AG09319 (cell line): ENCODE measurements at regions not wholly inside any gene's neighbourhood (a gene's known extent, or its start where the extent isn't known, plus 50 kb on each side); places are given as distances from the start of the nearest gene placed in this dataset.

Source experiments
- DNase-seq: peaks from one replicate; pipeline ENCODE4 v3.0.0-alpha.2; 2010; ENCODE audit warnings: low read depth; ENCODE audit errors: extremely low read depth
- TF ChIP-seq, protein P1 (sequence below): IDR thresholded peaks from 2 replicates; pipeline ENCODE4 v1.5.1; 2011; ENCODE audit warnings: low read depth, mild to moderate bottlenecking, inconsistent platforms, low read length, moderate library complexity

DNA sequence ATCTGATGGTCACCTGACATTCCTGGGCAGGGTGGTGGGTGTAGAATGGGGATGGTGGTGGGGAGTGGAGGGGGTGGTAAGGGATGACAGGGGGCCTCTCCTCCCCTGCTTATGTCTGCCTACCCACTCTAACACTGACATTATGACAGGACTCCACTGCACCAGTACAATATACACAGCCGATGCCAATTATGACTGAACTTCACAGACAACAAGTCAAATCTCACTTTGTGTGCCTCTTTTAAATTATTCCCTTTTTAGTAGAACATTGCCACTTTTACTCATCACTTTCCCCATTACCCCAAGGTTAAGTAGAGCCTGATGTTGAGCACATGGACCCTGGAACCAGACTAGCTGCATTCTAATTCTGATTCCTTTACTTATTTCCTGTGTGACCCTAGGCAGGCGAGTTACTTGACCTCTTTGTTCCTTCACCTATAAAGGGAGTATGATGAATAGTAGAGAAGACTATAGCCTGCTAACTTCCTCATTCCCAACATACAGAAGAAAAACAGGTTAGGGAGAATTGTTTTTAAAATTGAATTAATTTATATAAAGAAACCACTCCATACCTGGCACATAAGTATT, 464.7 kb downstream of the DMRT2 start:
- TF ChIP-seq, protein P1, sequence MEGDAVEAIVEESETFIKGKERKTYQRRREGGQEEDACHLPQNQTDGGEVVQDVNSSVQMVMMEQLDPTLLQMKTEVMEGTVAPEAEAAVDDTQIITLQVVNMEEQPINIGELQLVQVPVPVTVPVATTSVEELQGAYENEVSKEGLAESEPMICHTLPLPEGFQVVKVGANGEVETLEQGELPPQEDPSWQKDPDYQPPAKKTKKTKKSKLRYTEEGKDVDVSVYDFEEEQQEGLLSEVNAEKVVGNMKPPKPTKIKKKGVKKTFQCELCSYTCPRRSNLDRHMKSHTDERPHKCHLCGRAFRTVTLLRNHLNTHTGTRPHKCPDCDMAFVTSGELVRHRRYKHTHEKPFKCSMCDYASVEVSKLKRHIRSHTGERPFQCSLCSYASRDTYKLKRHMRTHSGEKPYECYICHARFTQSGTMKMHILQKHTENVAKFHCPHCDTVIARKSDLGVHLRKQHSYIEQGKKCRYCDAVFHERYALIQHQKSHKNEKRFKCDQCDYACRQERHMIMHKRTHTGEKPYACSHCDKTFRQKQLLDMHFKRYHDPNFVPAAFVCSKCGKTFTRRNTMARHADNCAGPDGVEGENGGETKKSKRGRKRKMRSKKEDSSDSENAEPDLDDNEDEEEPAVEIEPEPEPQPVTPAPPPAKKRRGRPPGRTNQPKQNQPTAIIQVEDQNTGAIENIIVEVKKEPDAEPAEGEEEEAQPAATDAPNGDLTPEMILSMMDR = no peak
- no peak for DNase-seq

DNA sequence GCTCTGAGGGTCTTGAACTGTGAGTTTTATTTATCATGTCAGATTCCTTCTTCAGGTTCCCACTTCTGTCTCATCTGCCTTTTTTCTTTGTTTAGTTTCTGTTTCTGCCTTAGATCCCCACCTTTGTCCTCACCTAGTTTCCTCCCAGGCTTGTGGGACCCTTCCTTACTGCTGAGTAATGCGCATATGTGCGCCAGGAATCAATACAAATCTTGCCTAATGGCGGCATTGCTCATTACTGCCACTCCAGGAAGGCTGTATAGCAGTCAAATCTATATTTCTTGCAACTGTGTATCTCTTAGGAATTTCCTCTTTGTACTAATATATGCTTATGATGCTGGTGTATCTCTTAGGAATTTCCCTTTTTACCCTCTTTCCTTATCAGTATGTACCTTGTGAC, 465.4 kb downstream of the DMRT2 start:
- DNase-seq = no peak
- TF ChIP-seq, protein P1 = no peak

DNA sequence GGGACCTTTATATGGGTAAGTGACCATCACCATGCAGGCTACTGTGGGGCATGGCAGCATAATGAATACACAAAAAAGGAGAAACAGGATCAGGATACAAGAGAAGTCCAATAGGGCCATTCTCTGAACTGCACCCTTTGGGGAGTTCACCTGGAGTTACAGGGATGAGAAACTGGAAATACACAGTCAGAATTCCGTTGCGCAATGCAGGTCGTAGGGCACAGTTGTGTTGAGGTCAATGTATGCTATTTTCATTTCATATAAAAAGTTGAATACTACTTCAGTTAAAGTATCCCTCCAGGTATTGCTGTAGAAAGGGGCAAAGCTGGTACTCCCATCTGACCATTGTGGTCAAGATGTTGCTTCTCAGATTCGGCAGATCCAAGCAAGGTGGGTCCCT, 471.4 kb downstream of the DMRT2 start:
- DNase-seq = no peak
- TF ChIP-seq, protein P1 = no peak

DNA sequence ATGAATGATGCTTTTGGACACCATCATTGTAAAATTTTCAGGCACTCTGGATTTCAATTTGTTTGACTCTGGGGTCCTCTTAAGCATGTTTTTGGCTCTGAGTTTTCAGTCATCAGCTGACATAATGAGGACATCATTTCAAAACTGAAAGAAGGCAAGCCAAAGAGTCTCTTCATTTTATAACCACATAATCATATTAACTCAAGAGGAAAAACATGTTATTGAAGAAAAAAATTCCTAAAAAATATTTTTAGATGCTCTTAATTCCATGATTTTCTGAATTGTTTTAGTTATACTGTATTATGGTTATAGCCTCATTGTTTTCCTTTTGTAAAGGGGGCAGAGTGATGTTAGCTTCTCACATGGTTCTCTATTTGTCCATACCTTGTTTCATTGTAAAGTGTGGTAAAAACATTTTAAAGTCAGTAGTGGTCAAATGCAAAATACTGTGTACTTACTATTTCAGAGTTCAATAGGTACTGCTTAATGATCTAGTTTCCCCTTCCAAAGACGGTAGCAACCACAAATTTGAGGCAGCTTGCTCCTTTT, 472.1 kb downstream of the DMRT2 start:
- TF ChIP-seq, protein P1 = no peak
- DNase-seq = no peak

DNA sequence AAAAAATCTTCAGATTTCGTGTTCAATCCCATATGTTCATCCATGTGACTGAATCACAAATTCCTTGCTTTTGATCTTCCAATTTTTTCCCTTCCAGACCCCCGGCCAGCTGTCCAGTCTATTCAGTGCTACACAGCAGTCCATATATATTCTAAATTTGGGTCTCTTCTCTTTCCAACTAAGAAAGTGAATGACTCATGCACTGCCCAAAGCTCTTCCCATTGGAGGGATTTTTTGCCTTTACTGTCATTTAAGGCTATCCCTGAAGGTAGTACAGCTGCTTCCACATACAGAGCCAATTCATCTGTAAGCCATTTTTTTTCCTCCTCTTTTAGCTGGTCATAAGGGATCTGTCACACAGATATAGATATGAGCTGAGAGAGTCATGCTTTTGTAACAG, 478.3 kb downstream of the DMRT2 start:
- DNase-seq = no peak
- TF ChIP-seq, protein P1 = no peak

DNA sequence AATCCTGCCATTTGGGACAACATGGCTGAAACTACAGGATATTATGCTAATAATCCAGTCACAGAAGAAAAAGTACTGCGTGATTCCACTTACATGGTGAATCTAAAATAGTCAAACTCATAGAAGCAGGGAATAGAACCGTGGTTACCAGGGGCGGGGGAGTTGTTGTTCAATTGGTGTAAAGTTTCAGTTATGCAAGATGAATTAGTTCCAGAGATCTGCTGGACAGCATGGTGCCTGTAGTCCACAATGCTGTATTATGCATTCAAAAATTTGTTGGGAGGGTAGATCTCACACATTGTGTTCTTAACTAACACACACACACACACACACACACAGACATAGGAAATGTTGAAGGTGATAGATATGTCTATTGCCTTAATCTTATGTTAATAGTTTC, 480.5 kb downstream of the DMRT2 start:
- DNase-seq = no peak
- TF ChIP-seq, protein P1 = no peak

DNA sequence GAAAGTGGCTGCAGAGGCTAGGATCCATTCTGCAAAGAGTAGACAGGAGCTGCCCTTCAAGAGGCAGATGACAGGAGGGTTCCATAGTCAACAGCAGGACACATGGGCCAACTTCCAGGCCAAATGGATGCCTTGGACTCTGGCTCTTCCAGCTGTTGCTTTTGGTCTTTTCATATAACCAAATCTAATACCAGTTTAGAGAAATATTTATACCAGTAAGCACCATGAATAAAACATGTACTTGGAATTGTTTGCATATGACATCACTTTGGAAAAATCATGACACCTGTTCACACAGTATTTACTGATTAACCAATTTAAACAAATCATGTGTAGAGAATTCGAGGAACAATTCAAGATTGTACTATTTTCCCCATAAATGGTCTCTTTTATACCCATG, 481.3 kb downstream of the DMRT2 start:
- TF ChIP-seq, protein P1 = no peak
- DNase-seq = no peak
